ENCODE measurements at regions not wholly inside any gene's neighbourhood (a gene's known extent, or its start where the extent isn't known, plus 50 kb on each side); places are given as distances from the start of the nearest gene placed in this dataset.

DNA sequence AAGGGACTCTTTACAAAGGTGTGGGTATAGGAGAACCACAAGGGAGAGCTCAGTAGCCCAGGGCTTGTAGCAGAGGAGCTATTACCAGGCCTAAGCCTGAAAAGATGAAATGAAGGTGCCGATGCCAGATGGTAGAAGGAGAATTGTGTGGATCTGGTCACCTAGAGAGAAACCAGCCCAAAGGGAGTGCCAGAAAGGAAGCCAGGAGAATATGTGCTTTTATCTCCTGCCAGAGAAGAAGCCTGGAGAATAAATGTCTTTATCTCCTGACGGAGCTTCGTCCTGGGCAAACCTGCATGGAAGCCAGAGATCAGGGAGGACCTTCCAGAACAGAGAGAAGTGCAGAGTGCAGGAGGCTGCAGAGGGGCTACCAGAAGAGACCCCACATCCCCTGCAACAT lies 142.6 kb downstream of the MED10 start:
- DNase-seq = no peak

DNA sequence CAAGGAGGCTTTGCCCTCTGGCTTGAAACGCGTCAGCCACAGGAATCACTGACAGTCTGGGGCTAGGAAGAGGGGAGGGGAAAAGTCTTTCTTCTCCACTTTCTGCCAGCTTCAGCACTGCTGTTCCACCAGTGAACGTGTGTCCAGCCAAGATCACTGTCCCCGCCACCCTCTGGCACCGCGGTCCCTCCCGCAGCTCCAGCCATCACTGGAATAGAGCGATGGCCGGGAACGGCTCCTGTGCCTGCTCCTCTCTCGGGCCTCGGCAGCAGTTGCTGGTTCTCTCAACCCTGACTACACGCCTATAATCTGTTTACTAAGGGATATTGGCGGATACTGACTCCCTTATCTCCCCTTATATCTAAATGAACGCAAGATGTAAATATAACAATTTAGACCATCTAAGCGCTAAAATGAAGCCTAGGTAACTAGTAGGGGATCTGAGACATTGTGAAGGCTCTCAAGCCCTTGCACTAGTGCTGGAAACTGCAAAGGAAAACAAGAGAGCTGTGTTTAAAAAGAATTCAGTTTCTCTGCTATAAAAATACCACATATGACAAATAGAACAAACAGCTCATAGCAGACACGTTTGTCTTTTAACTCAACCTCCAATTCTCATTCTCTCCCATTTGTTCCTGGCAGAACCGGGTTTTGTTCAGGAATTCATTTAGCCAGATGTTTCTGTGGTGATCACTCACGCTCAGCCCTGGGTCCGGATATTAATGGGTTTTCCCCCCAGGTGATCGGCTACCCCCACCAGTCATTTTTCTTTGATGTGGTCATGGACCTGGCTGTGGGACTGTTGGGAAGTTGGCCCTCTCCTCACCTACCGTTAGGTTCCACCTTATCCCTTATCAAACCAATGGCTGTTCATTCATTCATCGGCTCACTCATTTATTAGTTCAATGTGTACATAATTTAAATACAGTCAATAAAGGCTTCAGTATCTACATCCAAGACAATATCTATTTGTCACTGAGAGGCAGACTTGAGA lies 149.8 kb downstream of the MED10 start:
- no peak for DNase-seq

DNA sequence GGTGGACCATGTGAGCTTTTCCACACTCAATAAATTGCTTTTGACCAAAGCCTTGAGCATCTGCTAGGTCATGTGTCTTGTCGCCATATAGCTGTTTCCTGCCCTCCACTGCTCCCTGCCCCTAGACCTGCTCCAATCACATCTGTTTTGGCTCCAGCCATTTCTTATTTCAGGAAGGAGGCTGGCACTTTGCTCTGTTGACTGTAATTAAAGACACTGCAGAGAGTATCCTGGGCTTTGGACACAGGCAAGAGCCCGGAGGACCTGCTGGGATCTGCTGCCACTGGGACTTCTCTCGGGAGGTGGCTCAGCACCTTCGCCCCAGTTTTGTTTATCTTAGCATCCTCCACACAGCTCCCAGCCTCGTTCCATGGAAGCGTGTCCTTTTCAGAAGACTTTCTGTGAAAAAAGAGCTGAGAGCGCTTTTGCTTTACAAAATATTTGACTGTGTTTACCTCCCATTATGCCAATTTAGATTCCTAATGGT lies 153.2 kb downstream of the MED10 start:
- DNase-seq = no peak

DNA sequence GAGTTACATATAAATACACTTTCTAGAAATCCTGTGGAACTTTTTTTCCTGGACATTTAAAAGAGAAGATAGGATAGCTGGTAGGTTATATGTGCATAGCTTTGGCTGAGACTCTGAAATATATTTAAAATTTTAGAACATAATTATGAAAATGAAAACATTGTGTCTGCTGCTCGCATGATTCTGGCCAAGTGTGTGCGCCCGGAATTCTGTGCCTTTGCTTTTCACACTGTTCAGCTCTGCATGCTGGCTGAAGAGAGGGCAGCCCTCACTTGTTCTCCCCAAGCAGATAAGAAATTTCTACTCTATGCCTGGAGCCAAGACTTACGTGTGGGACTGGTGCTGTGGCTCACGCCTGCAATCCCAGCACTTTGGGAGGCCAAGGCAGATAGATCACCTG lies 153.9 kb downstream of the MED10 start:
- no peak for DNase-seq

DNA sequence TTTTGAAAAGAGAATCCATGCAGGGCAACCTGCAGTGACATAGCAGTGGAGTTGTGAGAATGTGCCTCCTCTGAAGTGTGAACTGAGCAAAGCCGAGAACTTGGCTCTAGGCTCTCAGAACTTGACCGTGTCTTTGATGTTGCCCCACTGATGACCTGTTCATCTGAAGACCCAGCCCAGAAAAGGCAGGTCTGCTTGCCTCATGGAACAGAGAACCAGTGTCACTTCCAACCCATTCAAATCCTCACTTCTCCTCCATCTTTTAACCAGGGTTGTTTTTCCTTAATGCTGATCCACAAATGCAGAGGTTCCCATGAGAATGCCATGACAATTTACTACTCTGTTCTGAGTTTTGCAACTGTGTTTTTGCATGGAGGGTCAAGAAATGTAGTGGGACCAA lies 155.4 kb downstream of the MED10 start:
- DNase-seq = no peak

DNA sequence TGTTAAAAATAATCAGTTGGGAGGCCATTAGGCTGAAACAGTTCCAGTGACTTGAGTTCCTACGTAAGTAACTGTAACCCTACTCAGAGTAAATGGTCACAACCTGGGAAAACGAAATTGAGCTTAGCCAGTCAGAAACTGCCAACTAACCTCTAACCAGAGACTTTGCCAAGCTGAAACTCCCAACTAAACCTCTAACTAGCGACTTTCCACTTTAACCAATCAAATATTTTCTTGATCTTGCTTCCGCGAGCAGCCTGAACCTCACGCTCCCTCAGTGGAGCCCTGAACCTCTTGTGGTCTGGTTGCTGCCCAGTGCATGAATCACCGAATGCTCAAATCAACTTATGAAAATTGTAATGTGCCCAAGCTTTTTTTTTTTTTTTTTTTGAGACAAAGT lies 156.2 kb downstream of the MED10 start:
- no peak for DNase-seq

DNA sequence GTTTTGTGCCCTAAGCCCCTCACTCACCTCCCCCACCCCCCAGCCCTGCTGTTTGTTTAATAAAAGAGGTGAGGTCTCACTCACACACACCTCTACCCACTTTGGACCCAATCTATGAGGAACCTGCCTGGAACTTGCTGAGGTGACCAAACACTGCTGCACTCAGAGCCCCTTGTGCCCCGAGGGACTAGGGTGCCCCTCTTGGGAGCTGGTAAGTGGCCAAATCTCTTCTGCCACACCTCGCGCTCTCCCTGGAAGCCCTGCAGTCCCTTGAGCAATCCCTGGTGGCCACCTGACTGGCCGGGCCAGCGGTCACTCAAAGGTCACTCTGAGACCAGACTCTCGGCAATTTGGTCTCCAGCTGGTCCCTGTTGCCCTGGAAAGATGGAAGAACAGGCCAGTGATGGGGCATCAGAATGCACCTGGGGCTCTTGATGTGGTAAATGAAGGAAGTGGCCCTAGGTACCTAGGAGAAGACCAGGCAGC lies 157.2 kb downstream of the MED10 start:
- DNase-seq = no peak

DNA sequence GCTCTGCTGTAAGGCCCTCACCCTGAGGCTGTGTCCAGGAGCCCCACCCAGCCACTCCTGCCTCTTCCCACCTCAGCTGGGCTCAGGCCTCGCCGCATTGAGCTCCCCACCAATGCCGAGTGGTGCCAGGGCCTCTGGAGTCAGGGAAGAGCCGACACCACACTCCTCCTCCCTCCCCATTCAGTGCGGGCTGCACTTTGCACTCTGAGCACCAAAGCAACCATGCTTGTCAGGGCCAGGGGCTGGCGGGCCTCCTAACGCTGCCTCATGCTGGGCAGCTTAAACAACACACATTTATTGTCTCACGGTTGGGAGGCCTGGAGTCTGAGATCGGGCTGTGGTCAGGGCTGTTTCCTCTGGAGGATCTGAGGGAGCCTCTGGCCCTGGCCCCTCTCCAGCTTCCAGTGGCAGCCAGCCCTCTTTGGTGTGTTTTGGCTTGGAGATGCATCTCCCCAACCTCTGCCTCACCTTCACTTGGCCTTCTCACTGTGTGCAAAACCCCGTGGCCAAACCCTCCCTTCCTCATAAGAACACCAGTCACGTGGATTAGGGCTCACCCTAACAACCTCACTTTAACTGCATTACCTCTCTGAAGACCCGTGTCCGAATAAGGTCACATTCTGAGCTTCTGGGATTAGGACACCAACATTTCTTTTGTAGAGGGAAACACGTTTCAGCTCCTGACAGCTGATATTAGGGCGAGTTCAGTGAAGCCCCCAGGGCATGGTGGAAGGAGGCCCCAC lies 157.8 kb downstream of the MED10 start:
- no peak for DNase-seq

DNA sequence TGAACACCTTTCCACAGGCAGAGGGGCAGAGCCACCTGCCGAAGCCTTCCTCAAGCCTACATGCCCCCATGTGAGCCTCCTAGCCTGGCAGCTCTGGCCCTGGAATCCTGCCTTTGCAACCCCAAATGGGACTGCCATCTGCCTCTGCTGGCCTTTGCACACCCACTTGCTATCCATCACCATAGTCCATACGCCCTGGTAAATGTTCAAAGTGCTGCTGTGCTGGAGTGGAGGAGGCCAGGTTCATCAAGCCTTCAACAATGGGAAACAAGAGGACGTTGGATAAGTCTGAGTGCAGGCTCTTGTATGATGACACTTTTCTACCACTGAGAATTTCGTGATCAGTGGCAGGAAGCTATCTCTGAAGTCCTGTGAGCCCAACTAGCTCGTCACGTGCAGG lies 159.8 kb downstream of the MED10 start:
- no peak for DNase-seq

DNA sequence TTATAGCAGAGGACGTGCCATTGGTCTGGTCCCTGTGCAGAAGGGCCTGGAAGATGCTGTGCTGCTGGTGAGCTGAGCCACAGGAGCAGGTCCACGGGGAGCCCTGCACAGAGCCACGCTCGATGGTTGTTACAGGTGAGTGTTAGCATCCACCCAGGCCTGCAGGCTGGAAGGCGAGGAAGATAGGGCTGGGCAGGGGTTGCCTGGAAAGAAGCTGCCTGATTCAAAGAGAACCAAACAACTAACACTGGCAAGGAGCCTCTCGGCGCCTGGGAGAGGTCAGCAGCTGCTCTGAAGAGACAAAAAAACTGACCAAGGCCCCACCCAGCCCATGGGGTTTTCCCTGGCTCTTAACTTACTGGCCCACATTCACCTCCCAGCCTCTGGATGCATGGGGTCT lies 160.2 kb downstream of the MED10 start:
- no peak for DNase-seq

DNA sequence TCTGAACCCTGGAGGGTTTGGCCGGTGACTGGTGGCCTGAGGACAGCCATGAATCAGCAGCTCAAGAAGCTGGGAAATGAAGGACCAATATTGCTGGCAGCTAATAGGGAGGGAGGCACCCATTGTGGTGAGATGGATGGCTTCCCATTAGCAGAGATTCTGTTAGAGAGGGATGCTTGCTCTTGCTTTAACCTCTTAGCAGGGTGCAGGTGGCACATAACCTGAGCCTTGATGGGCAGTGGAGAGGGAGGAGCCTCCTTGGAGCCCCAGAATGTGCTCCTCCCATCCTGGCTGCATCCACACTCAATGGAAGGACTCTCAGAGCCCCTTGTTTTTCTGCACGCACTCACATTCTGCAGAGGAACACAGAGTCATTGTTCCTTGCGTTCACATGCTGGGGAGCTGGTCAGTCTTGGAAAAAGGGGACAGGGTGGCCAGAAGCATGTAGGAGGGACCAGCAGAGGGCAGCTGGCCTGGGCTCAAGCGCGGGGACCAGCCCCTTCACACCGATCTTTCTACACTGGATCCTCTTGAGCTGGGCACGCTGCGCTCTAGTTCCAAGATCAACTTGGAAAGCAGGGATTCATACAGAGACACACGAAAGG lies 161.8 kb downstream of the MED10 start:
- no peak for DNase-seq

DNA sequence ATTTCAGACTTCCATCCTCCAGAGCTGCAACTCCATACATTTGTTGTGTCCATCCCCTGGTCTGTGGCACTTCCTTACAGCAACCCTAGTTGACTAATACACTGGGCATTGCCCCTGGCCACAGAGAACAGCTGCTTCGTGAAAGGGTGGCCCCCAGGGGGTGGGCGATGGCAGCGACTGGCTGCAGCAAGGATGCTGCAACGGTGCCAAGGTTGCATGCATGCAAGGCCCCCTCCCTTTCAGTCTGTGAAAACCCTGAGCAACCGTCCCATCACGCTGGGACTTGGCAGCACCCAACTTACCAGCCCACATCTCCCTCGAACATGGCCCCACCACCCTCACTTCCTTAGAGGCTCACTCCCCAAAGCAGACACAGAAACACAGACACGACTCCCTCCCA lies 162.5 kb downstream of the MED10 start:
- no peak for DNase-seq

DNA sequence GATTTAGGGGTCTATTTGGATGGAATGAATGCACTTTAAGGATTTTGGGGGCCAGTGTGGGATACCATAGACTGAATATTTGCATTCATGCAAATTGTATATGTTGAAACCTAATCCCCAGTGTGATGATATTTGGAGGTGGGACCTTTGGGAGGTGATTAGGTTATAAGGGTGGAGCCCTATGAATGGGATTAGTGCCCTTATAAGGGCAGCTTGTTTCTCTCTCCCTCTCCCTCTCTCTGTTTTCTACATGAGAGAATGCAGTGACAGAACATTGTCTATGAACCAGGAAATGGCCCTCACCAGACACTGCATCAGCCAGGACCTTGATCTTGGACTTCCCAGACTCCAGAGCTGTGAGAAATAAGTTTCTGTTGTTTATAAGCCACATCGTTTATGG lies 166.1 kb downstream of the MED10 start:
- DNase-seq = no peak

DNA sequence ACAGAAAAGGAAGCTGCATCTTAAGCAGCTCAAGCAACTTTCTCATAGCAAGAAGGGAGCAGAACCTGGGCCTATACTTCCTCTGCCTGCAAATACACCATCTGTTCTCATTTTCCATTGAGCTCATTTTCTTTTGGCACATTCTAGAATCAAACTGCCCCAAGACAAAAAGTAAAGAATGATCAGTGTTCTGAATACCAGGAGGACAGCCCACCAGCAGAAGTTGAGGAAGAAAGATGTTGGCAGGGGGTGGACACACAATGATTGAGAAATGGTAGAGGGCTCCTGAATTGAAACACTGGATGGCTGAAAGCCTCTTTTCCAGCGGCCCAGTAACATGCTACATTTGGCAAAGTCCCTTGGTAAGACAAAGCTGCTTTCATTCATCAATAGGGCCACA lies 171.8 kb downstream of the MED10 start:
- no peak for DNase-seq

DNA sequence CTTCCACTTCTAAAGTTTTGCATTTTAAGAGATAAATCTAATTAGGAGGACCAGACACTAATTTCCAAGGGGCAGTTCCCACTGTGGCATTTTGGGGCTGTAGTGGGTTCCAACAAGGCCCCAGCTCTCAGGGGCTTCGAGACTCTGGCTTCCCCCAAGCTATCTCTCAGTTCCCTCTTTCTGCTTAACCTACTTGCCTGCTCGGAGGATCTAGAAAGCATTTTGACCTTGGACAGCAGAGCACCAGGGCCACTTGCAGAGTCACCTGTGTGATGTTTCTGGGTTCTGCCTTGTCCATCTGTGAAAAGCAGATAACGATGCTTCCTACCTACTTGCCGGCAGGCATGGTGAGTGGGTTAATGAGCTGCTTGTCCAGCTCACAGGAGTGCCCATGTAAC lies 175.4 kb downstream of the MED10 start:
- no peak for DNase-seq

DNA sequence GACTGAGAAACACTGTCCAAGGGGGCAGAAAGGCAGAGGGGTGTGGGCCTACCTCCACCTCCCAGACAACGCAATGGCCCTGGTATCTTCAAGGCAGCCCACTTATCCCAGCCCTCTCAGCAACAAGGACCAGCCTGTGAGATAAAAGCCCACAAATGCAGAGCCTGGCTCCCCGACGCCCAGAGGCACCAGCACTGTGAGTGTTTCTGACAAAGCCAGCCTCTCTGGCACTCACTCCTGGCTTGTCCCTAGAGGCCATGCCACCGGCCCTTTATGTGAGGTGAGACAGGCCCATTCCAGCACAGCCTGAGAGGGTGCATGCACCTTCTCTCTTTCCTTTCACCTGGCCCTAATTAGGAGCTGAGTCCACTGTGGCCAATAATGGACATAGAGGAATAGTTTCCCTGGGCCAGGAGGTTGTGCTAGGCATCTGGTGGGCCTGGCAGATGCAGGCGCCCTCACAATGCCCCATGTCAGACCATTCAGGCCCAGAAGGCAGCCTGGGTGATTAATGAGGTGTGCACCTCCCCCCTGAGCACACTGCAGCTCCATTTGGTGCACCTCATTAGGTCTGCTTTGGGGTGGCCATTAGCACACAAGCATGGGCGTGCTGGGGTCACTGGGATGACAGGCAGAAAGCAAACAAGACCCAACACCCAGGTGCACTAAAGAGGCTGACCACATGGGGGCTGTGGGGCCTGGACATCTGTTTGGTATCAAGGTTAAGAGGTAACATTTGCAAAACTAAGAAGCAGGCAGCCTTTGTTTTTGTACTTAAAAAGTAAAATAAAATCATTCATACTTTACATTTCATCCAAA lies 176.0 kb downstream of the MED10 start:
- DNase-seq = no peak

DNA sequence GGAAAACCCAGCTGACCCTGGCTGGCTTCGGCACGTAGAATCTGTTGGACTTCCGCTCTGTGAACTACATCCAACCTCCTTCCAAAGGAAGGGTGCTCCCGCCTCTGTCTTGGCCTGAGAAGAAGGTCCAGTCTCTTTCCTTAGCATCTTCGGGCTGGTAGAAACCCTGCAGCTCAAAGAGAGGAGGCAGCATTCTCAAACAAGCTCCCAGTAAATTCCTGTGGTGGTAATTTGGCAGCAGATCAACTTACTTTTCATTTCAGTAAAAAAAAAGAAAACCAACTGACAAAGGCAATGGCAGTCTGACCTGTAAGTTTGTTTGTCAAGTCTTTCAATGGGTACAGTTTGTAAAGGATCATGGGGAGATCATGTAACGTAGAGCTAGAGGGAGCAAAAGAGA lies 176.7 kb downstream of the MED10 start:
- no peak for DNase-seq

DNA sequence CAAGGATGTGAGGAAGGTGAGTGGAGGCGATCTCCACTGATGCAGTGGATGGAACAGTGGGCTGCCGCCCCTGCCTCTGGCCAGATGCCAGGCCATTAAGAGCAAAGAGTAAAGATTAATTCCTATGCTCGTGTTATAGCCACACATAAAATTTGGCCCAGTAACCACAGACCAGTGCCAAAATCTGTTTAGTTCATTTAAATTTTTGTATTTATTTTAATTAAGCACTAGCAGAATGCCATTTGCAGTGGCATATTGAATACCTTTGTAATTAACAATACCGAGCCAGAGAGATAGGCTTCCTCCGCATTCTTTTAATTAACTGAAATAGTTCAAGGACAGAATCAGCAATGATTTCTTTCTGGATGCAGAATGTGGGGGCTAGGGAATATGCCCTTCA lies 179.8 kb downstream of the MED10 start:
- DNase-seq = no peak

DNA sequence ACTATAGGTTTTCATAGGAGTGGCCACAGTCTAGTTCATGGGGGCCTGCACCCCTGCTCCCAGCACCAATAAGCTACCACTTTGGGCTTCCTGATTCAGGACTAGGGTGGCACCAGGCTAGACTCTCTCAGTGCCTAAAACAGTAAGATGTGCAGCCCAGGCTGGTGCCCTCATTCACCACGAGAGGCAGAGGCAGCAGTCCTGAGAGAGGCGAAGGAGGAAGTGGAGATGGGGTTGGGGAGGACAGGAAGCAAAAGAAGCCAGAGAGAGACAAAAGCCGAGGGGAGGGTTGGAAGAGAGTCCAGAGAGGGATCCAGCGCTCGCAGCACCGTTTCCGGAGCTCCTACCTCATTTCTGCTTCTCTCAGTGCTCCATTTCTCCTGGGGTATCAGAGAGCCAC lies 180.9 kb downstream of the MED10 start:
- DNase-seq = no peak

DNA sequence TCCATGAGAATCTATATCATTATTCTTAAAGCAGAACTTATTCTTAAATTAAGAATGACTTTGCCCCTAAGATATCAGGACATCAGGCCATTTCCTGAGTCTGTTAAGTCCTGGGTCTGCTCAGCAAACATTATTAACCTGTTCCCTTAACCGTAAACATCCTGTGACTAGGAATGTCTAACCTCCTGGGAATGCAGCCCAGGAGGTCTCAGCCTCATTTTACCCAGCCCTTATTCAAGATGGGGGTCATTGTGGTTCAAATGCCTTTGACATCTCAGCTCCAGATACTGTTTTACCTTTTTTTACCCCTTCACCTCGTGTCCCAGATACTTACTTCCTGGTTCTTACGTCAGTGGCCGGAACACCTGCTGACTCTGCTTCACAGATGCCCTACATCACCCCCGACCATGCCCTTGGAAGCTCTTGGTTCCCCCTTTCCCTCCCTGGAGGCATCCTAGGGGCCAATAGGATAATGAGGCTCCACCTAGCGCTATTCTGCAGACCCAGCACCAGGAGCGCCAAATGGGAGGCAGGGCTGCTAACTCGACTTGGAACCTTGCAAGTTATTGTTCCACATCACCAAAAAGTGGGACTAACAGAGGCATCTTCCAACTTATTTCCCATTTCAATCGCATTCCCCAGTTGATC lies 182.5 kb downstream of the MED10 start:
- no peak for DNase-seq

DNA sequence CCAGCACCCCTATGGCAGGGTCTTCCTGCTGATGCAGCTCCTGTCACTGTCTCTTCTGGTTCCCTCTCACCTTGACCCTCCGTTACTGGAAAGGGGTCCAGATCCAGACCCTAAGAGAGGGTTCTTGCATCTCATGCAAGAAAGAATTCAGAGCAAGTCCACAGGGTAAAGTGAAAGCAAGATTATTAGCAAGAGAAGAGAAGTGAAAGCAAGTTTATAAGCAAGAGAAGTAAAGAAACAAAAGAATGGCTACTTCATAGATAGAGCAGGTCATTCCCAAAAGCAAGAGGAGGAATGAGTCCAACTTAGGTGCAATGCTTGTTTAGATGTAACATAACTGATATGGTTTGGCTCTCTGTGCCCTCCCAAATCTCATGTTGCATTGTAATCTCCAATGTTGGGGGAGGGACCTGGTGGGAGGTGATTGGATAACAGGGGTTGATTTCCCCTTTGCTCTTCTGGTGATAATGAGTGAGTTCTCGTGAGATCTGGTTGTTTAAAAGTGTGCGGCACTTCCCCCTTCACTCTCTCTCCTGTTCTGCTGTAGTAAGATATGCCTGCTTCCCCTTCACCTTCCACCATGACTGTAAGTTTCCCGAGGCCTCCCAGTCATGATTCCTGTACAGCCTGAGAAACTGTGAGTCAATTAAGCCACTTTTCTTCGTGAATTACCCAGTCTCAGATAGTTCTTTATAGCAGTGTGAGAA lies 183.3 kb downstream of the MED10 start:
- DNase-seq = no peak

Measured in NCI-H2029 (cell line).